ENCODE measurements at regions not wholly inside any gene's neighbourhood (a gene's known extent, or its start where the extent isn't known, plus 50 kb on each side); places are given as distances from the start of the nearest gene placed in this dataset.

DNA sequence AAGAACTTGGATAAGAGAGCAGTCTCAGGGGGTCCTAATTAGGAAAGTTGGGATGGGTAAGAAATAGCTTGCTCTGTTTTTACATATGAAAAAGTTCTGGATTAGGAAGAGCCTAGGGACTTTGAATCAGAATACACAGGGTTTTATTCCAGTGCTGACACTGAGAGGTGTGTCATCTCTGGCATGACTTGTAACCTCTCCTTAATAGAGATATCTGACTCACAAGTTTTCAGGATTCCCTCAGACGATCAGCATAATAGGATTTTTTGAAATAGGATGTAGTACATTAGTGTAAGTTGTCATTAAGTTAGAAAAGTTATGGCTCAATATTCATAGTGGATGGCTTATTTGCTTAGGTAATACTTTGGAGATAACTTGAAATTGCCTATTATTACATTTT is 555.2 kb upstream of the MIR17HG start:
- DNase-seq (ENCODE audit: low read depth), result no peak
- H3K4me3 ChIP-seq (ENCODE audit: low read depth, low read length), result no peak overlapping the region
- TF ChIP-seq, protein P1, sequence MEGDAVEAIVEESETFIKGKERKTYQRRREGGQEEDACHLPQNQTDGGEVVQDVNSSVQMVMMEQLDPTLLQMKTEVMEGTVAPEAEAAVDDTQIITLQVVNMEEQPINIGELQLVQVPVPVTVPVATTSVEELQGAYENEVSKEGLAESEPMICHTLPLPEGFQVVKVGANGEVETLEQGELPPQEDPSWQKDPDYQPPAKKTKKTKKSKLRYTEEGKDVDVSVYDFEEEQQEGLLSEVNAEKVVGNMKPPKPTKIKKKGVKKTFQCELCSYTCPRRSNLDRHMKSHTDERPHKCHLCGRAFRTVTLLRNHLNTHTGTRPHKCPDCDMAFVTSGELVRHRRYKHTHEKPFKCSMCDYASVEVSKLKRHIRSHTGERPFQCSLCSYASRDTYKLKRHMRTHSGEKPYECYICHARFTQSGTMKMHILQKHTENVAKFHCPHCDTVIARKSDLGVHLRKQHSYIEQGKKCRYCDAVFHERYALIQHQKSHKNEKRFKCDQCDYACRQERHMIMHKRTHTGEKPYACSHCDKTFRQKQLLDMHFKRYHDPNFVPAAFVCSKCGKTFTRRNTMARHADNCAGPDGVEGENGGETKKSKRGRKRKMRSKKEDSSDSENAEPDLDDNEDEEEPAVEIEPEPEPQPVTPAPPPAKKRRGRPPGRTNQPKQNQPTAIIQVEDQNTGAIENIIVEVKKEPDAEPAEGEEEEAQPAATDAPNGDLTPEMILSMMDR (IDR thresholded peaks at IDR 0.05; ENCODE audit: insufficient read depth, low read length), result no peak

DNA sequence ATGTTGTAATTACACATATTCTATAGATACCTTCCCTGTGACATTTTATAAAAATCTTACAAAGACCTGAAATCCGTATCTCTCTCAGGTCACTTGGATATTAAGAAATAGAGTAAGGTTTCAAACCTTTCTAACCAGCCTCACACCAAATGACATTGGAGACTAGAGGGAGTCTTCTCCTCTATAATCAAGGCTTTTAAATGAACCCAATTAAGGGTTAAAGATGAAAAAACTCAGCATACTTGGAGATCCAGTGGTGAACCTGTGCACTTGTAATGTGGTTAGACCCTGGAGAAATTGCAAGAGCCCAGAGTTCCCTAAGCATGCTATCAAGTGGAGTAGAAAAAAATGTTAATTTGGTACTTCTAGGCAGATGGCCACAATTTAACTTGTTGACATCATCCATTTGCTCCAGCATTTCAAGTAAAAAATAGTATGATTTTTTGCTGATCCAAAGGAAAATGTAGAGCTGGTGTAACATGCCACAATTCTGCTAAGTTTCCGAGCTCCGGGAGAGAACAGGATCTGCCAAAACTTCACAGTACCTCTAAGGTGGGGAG is 554.1 kb upstream of the MIR17HG start:
- no peak for DNase-seq (ENCODE audit: low read depth)
- H3K4me3 ChIP-seq (ENCODE audit: low read depth, low read length), result no peak overlapping the region
- TF ChIP-seq, protein P1 (IDR thresholded peaks at IDR 0.05; ENCODE audit: insufficient read depth, low read length), result no peak

DNA sequence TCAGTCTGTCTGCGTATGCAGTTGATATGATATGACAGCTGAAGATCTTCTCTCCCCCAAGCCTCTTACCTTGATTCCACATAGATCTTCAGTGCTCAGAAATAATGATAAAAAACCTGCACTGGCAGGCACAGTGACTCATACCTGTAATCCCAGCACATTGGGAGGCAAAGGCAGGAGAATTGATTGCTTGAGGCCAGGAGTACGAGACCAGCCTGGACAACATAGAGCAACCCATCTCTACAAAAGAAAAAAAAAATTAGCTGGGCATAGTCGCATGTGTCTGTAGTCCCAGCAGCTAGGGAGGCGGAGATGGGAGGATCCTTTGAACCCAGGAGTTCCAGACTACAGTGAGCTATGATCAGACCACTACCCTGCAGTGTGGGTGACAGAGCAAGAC is 551.0 kb upstream of the MIR17HG start:
- TF ChIP-seq, protein P1 (IDR thresholded peaks at IDR 0.05; ENCODE audit: insufficient read depth, low read length), result no peak
- no peak overlapping the region for H3K4me3 ChIP-seq (ENCODE audit: low read depth, low read length)

DNA sequence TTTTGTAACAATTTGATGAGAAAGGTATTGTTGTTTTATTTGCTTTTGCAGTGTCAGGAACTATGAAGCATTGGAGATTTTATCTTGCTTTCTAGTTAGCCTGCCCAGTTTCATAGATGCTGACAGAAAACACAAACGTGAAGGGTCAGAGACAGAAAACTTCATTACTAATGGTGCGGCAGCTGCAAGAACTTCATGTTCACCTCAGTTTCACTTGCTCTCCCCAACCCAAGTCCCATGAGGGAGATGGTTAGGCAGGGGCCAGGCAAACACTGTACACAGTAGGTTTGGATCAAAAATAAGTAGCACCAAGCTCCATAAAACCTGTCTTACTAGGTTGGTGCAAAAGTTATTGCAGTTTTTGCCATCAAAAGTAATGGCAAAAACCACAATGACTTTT is 550.2 kb upstream of the MIR17HG start:
- TF ChIP-seq, protein P1 (IDR thresholded peaks at IDR 0.05; ENCODE audit: insufficient read depth, low read length), result no peak
- no peak for DNase-seq (ENCODE audit: low read depth)
- no peak overlapping the region for H3K4me3 ChIP-seq (ENCODE audit: low read depth, low read length)

More for the DNA sequence above, 551.0 kb upstream of the MIR17HG start:
- DNase-seq (ENCODE audit: low read depth), result no peak

DNA sequence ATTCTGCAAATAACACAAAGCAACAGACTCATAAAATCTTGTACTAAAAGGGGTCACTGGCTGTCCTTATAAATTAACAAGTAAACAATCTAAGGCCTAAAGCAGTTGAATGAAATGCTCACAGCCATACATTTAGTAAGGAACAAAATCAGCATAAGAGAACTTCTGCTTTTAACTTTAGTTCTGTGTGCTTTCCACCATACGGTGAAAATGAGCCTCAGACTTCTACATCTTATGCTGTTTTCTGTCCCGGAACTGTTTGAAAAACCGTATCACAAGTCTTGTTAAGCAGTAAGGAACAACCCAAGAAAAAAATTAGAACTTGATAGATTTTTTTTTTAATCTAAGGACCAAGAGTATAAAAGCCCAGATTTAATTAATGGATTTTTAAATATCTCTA is 549.1 kb upstream of the MIR17HG start:
- TF ChIP-seq, protein P1 (IDR thresholded peaks at IDR 0.05; ENCODE audit: insufficient read depth, low read length), result no peak
- no peak overlapping the region for H3K4me3 ChIP-seq (ENCODE audit: low read depth, low read length)
- DNase-seq (ENCODE audit: low read depth), result no peak

DNA sequence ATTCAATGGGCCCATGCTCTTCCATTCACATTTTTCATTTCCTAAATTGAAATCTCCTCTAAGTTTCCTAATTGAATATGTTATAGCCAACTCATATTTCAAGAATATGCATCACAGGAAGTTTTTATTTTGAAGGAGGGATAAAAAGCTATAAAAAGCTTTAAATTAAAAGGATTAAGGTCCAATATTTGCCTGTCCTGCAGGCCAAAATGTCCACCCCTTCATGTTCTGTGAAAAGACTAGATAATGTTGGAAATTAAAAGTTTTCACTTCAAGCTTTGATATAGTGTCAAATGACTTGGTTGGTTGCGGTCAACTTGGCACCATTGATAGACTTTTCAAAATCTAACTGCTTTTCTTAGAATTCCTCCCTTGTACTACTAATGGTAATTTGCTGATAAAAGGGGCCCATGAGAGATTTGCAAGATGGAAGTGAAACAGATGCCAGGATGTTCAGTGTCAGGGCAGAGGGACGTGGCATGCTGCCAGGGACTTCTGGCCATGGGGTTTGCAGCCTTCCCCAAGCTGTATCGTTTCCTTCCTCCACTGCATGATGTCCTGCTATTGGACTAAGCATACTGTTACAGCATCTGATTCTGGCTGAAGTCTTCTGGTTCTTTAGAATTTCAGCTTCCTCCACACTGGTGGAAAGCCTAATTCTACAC is 547.3 kb upstream of the MIR17HG start:
- TF ChIP-seq, protein P1 (IDR thresholded peaks at IDR 0.05; ENCODE audit: insufficient read depth, low read length), result no peak
- no peak overlapping the region for H3K4me3 ChIP-seq (ENCODE audit: low read depth, low read length)
- no peak for DNase-seq (ENCODE audit: low read depth)

DNA sequence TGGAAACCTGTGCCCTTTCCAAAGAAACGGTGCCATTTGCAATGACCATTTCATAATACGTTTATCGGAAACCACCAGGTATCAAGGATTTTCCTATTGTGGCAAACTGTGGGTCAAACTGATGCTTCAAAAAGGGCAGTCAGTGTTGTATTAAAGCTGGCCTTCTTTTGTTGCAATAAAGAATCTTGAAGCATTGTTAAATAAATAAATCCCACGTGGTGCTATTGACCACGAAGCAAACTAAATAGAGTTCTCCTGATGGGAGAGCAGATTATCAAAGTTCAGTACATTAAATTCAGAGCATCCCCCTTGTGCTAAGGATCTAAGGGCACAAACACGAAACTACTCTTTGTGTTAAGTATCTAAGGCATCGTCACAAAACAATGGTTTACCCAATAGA is 545.9 kb upstream of the MIR17HG start:
- H3K4me3 ChIP-seq (ENCODE audit: low read depth, low read length), result no peak overlapping the region
- DNase-seq (ENCODE audit: low read depth), result no peak
- TF ChIP-seq, protein P1 (IDR thresholded peaks at IDR 0.05; ENCODE audit: insufficient read depth, low read length), result no peak
